Myocyte (in vitro differentiated cells): ENCODE measurements at regions not wholly inside any gene's neighbourhood (a gene's known extent, or its start where the extent isn't known, plus 50 kb on each side); places are given as distances from the start of the nearest gene placed in this dataset.

ENCODE experiments used
- DNase-seq: peaks from one replicate; pipeline ENCODE4 v3.0.0-alpha.2; 2012; ENCODE audit warnings: low read depth

DNA sequence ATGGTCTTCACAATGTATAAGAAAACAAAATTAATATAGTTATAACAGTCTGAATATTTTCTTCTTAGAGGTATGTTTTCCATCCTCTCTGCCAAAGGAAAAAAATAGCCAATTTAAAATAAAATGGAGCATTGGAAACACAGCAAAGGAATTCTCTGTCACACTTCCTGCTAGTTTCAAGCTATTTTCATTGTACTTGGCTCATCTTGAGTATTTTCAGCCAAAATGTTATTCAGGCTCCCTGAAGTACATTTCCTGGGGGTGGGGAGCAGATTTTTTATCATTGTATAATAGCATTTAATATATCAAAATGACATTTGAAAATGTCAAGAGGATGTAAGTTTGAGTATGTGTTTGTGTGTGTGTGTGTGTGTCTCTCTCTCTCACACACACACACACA is 463.6 kb upstream of the REG3G start:
- DNase-seq, result no peak

GRCh38 chr2:78564666-78565065 is 460.8 kb upstream of the REG3G start:
- DNase-seq, result no peak

- no peak for DNase-seq
Observed at GRCh38 chr2:78568782-78569373, 456.6 kb upstream of the REG3G start.

GRCh38 chr2:78576409-78576808 is 449.1 kb upstream of the REG3G start:
- no peak for DNase-seq

DNA sequence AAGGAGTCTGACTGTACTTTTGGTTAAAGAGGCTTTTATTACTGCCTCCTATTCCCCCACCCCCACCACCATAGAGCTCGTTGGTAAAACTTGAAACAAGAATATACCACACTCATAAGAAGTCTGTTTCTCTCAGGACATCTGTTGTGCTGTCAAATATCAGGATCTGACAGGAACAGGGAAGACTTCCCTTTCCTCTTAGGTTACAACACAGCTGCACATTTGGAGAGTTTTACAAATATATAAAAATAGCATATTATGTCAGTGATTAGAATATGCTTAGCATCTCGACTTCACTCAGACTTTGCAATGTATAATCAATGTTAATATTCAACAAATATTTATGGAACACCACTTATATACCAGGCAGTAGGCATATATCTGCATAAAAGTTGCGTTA is 439.6 kb upstream of the REG3G start:
- no peak for DNase-seq

GRCh38 chr2:78586316-78586715 is 439.2 kb upstream of the REG3G start:
- no peak for DNase-seq

DNA sequence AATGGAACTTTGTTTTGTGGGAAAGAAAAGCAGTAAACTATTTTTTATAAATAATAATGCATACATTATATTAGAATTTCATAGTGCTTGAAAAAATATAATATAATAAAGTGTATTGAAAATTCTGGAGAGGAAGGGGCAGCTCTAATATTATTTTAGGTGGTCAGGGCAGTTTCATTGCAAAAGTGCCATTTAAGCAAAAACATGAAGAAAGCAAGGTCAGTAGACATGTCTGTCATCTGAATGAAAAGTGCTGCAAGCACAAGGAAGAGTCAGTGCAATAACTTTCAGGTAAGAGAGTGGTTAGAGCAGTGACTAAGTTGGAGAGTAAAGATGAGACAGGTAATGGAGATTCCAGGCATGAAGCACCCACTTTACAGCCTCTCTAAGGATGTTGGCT is 435.6 kb upstream of the REG3G start:
- no peak for DNase-seq

DNA sequence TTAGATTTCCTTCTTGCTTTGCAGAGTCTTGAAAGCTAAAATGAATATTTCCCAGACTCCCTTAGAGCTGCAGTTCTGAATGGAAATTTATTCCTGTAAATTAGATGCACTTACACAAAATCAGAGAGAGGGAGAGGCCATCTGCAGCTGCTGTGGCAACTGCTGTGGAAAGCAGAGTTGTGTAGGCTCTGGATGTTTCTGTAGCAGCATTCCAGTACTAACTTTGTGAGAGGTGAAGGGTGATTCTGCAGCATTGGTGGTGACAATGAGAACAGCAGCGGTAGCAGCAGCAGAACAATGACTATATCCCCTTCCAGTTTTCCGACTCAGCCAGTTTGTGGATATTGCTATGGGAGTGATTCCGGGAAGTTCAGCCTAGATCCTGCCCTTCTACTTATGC is 433.0 kb upstream of the REG3G start:
- DNase-seq, result no peak

DNA sequence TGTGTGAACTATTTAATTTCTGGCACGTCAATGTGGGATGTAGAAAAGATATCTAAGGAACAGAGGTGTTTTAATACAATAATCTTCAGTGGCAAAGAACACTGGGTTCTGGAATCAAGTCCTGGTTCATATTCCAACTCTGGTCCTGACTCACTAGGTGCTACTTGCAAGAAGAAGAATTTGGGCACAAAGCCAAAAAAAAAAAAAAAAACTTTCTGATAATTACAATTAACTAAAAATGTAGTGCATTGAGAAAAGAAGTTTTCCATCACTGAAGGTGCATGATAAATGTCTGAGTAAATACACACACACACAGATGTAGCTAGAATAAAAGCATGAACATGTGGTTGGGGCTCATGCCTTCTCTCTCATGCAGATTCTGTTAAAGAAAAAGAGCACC is 424.4 kb upstream of the REG3G start:
- no peak for DNase-seq

GRCh38 chr2:78602862-78603261 is 422.6 kb upstream of the REG3G start:
- DNase-seq, result no peak

GRCh38 chr2:78606895-78607294 is 418.6 kb upstream of the REG3G start:
- no peak for DNase-seq

DNA sequence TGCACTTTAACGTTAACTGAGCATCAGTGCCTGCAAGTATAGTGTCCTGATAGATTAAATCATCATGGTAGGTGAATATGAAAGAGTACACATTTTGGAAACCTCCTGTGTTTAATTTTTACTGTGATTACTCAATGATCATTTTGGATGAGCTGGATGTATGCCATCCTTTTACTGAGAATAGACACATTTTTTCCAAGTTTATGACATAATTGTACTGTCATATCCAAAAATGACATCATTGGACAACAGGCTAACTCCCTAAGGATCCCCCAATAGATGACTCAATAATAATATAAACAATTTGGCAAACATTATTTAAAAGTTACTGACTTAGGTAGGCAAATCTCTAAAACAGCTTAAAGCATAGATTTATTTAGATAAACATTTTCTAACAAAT is 410.8 kb upstream of the REG3G start:
- no peak for DNase-seq

- no peak for DNase-seq
Observed at GRCh38 chr2:78615956-78616355, 409.5 kb upstream of the REG3G start.

- DNase-seq, result no peak
Observed at GRCh38 chr2:78634425-78634824, 391.1 kb upstream of the REG3G start.

GRCh38 chr2:78644854-78645253 is 380.6 kb upstream of the REG3G start:
- no peak for DNase-seq

GRCh38 chr2:78646533-78647364 is 378.8 kb upstream of the REG3G start:
- no peak for DNase-seq

GRCh38 chr2:78648558-78648957 is 376.9 kb upstream of the REG3G start:
- DNase-seq, result no peak

GRCh38 chr2:78654941-78655340 is 370.6 kb upstream of the REG3G start:
- DNase-seq, result no peak

DNA sequence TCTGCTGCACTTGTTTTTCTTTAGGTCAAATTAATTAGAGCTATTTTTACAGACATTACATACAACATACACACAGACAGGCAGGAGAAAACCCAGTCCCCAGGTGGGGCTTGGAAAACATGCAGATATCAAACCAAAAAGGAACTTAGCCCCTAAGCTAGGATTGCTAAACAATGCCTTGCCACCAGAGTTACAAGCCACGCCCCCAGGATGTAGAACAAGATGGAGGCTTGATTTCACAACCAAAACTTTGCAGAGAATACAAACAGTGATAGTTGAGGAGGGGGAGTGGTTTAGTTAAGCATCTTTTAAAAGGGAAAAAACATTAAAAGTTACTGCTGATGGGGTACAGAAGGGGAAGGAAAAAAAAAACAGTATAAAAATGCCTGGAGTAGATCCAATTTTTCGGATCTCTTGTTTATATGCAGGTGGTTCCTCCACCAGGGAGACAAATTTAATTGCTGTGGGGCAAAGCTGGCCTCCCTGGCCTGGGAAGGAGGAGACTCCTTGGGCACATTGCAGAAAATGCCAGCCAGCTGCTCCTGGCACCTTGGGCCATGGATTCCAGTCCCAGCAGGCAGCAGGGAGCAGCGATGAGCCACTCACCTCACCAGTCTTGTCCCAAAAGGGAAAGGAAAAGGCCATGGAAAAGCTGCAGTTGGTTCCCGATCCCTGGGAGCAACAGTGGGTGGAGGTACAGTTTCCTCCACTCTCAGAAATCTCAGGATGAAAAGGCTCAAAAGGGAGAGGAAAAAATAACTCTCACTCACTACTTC is 348.4 kb upstream of the REG3G start:
- DNase-seq, result no peak

GRCh38 chr2:78677774-78678173 is 347.7 kb upstream of the REG3G start:
- DNase-seq, result no peak

DNA sequence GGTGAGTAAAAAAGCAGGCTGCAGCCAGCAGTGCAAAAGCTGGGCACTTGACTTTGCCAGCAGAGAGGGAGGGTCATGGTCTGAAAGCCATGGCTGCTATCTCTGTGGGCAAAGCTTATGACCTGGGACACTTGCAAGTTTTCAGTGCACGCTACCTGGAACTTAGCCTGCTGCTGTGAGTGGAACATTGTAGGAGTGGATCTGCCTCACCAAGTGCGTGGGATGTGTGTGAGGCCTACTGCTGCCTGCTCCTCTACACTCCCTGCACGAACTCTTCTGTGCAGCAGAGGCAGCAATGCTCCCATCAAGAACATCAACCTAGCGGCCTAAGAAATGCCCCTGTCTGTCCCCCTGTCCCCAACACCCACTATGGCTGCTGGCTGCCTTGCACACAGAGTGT is 344.1 kb upstream of the REG3G start:
- DNase-seq, result no peak

DNA sequence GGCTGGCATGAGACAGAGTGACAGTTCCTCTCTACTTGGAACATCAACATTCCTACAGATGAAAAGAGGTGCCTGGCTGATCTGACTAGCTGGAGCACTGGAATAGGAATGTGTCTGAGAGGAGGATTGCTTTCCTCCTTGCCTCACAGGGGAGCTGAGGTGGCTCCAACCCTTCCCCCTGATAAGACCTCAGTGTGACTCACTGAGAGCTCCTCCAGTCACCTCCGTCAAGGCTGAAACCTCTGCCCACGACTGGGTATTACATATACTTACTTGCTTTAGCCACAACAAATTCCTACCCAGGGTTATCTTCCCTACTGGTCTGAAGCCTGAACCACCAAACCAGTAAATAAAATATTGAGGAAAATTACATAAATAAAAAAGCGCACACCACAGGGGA is 342.7 kb upstream of the REG3G start:
- DNase-seq, result no peak
